ENCODE measurements at regions not wholly inside any gene's neighbourhood (a gene's known extent, or its start where the extent isn't known, plus 50 kb on each side); places are given as distances from the start of the nearest gene placed in this dataset.

- no peak for TF ChIP-seq CTCF (IDR thresholded peaks at IDR 0.05; ENCODE audit: low read depth, low read length)
- no peak for TF ChIP-seq EZH2phosphoT487 (IDR thresholded peaks at IDR 0.05; ENCODE audit: low read depth)
These were observed 391.2 kb upstream of the MAP3K7 start for GRCh38 chr6:90978046-90978445.

Measured in OCI-LY3 (cell line).